CD4-positive, alpha-beta T cell (primary cell): ENCODE measurements at regions not wholly inside any gene's neighbourhood (a gene's known extent, or its start where the extent isn't known, plus 50 kb on each side); places are given as distances from the start of the nearest gene placed in this dataset.
"Not testable (repeated sequence)": the region's sequence is repeated elsewhere in the genome, so short reads cannot be mapped to it uniquely, and the experiment has no call there.

Source experiments
- ATAC-seq: fragments of 200-7000 bp; cut with Tn5 transposase; one replicate; pipeline ENCODE4 v1.10.0; 2022; ENCODE audit warnings: mild to moderate bottlenecking; ENCODE audit not compliant: poor library complexity
- CTCF ChIA-PET: fragments of 350-600 bp; sonication (Branson Sonifier 250); formaldehyde crosslinking; loops from one replicate; lab custom pipeline; 2021; ENCODE audit warnings: antibody characterized with exemption, inconsistent platforms; lab: Charles Lee
- POLR2A ChIA-PET: fragments of 350-600 bp; sonication (Branson Sonifier 250); formaldehyde crosslinking; loops from one replicate; lab custom pipeline; 2021; ENCODE audit warnings: antibody characterized with exemption, inconsistent platforms; lab: Charles Lee
- DNase-seq, 14 experiments: peaks; one replicate each; pipeline ENCODE4 v3.0.0-alpha.2; 2013 to 2020; ENCODE audit warnings: mixed read lengths in 2 of 14
- H3K27ac ChIP-seq, 2 donors: one replicate each; pipeline versions ENCODE4 v1.5.1 to v1.7.0; 2013; ENCODE audit warnings: low read length in 2 of 2, low read depth in 1 of 2, mild to moderate bottlenecking in 1 of 2
- H3K27me3 ChIP-seq, 2 experiments: 1 replicate in 1 of 2; 2 replicates in 1 of 2; pipeline versions ENCODE4 v1.6.1 to v1.7.0; 2013; ENCODE audit warnings: low read length in 2 of 2, control low read depth in 1 of 2, mild to moderate bottlenecking in 1 of 2, moderate library complexity in 1 of 2; ENCODE audit not compliant: insufficient read depth in 2 of 2, control insufficient read depth in 1 of 2
- H3K36me3 ChIP-seq: one replicate; pipeline ENCODE4 v1.6.1; 2013; ENCODE audit warnings: low read length, control low read depth; ENCODE audit not compliant: insufficient read depth
- H3K4me1 ChIP-seq: one replicate; pipeline ENCODE4 v1.6.1; 2013; ENCODE audit warnings: low read length, control low read depth; ENCODE audit not compliant: insufficient read depth
- H3K4me3 ChIP-seq: one replicate; pipeline ENCODE4 v1.5.1; 2013; ENCODE audit warnings: mild to moderate bottlenecking, low read length, moderate library complexity
- H3K9me3 ChIP-seq, 2 experiments: 1 replicate in 1 of 2; 2 replicates in 1 of 2; pipeline versions ENCODE4 v1.6.1 to v1.7.0; 2013; ENCODE audit warnings: low read length in 2 of 2, mild to moderate bottlenecking in 2 of 2, control low read depth in 1 of 2, moderate library complexity in 1 of 2; ENCODE audit not compliant: control insufficient read depth in 1 of 2, insufficient read depth in 1 of 2
- H3K27ac Mint-ChIP-seq: one replicate; pipeline ENCODE4 v1.8.0; 2020; ENCODE audit warnings: mixed read lengths
- H3K27me3 Mint-ChIP-seq: one replicate; pipeline ENCODE4 v1.8.0; 2021; ENCODE audit warnings: mixed read lengths
- H3K36me3 Mint-ChIP-seq: one replicate; pipeline ENCODE4 v1.8.0; 2021; ENCODE audit warnings: low read depth, mixed read lengths
- H3K4me1 Mint-ChIP-seq: one replicate; pipeline ENCODE4 v1.8.0; 2021; ENCODE audit warnings: low read depth, mixed read lengths
- H3K4me3 Mint-ChIP-seq: one replicate; pipeline ENCODE4 v1.8.0; 2020; ENCODE audit warnings: mild to moderate bottlenecking, mixed read lengths
- H3K9me3 Mint-ChIP-seq: one replicate; pipeline ENCODE4 v1.8.0; 2020; ENCODE audit warnings: mixed read lengths
- intact Hi-C, 2 experiments: fragments of 100-400 bp; cut with DNase I in 1 of 2; cut with micrococcal nuclease in 1 of 2; formaldehyde crosslinking; loops; one replicate each; pipeline versions ENCODE4 v1.15.1 to v1.9.0; 2023 to 2025; cut with DNase I, micrococcal nuclease
- TF ChIP-seq, protein P1 (sequence below): fragments of 200-600 bp; IDR thresholded peaks from one replicate; pipeline ENCODE4 v1.8.0; 2022; ENCODE audit warnings: antibody characterized with exemption, mild to moderate bottlenecking

DNA sequence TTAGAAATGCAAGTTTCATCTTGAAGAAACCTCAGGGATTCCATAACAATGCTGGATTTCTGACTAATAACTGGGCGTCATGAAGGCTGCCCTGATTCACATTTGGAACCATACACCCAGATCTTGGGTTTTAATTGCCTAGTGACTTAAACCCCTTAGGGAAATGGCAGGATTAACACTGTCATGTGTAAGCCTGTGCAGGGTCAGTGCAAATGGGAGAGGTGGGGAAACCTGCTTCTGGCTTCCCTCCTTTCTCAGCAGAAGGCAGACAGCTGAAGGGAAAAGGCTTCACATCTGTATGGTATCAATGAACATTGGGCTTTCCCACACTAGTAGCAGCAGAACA, 364.2 kb downstream of the ANKRD30A start:
- no peaks in the 10 kb centered on the region for H3K4me1 Mint-ChIP-seq
- no peaks in the 10 kb centered on the region for H3K27me3 ChIP-seq
- no peaks in the 10 kb centered on the region for H3K36me3 ChIP-seq
- intact Hi-C loops, result no loop called here
- no peak overlapping the region for H3K4me3 ChIP-seq
- peaks cover 4% of the 10 kb centered on the region for H3K9me3 Mint-ChIP-seq
- TF ChIP-seq, protein P1, sequence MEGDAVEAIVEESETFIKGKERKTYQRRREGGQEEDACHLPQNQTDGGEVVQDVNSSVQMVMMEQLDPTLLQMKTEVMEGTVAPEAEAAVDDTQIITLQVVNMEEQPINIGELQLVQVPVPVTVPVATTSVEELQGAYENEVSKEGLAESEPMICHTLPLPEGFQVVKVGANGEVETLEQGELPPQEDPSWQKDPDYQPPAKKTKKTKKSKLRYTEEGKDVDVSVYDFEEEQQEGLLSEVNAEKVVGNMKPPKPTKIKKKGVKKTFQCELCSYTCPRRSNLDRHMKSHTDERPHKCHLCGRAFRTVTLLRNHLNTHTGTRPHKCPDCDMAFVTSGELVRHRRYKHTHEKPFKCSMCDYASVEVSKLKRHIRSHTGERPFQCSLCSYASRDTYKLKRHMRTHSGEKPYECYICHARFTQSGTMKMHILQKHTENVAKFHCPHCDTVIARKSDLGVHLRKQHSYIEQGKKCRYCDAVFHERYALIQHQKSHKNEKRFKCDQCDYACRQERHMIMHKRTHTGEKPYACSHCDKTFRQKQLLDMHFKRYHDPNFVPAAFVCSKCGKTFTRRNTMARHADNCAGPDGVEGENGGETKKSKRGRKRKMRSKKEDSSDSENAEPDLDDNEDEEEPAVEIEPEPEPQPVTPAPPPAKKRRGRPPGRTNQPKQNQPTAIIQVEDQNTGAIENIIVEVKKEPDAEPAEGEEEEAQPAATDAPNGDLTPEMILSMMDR, result no peak
- peaks cover 6 to 10% of the 10 kb centered on the region in 2 experiments for H3K9me3 ChIP-seq
- CTCF ChIA-PET, result no interaction called here
- H3K27ac ChIP-seq, result no peak overlapping the region
- no peaks in the 10 kb centered on the region for H3K27me3 Mint-ChIP-seq
- no peak overlapping the region for H3K27ac Mint-ChIP-seq
- no peak overlapping the region for H3K4me3 Mint-ChIP-seq
- no peaks in the 10 kb centered on the region for H3K36me3 Mint-ChIP-seq
- POLR2A ChIA-PET, result no interaction called here
- H3K4me1 ChIP-seq, result no peaks in the 10 kb centered on the region
- DNase-seq (no peak), ATAC-seq (no peak)

DNA sequence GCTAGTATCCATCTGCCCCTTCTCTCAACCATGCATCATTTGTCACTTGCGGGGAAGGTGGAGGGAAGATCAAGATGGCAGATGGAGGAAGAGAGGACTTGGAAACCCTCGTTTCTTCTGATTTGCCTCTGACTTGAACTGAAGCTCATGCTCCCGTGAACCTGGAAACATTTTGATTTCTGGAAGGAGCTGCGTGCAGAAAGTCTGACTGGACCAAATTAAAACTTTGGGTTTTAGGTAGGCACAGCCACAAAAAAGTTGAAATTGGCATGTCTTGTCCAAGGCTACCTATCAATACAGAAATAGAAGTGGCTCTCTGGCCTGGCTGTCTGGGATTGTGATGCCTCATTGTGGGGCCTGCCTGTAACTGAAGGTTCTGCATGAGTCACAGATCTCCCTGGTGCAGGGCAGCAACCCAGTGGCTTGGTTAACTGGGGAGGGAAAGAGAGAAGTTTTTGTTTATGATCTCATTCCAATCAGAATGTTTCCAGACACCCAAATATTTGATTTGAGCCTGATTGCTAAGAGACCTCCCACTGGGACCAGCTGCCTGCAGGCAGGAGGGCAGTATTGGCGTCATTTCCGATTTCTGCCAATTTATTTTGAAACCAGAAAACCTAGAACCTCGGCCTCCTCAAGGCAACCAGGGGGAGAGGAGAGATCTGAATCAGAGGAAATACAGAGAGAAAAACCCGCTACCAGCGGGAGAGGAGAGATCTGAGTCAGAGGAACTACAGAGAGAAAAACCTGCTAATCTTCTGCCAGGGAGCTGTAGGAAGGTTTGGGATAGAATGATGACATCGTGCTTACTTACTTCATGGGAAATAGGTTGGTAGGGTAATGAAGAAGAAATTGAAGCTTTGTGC, 363.6 kb downstream of the ANKRD30A start:
- Histone ChIP-seq H3K4me1 (no peaks in the 10 kb centered on the region), H3K27me3 (no peaks in the 10 kb centered on the region), H3K27ac (no peak overlapping the region), H3K9me3 (peaks cover 6 to 10% of the 10 kb centered on the region in 2 experiments), H3K36me3 (no peaks in the 10 kb centered on the region), H3K4me3 (no peak overlapping the region)
- POLR2A ChIA-PET, result no interaction called here
- H3K4me1 Mint-ChIP-seq, result no peaks in the 10 kb centered on the region
- H3K36me3 Mint-ChIP-seq, result no peaks in the 10 kb centered on the region
- no peaks in the 10 kb centered on the region for H3K27me3 Mint-ChIP-seq
- DNase-seq (no peak), ATAC-seq (no peak)
- H3K27ac Mint-ChIP-seq, result no peak overlapping the region
- TF ChIP-seq, protein P1, result no peak
- H3K9me3 Mint-ChIP-seq, result peaks cover 4% of the 10 kb centered on the region
- CTCF ChIA-PET, result no interaction called here
- no peak overlapping the region for H3K4me3 Mint-ChIP-seq
- intact Hi-C loops, result no loop called here

DNA sequence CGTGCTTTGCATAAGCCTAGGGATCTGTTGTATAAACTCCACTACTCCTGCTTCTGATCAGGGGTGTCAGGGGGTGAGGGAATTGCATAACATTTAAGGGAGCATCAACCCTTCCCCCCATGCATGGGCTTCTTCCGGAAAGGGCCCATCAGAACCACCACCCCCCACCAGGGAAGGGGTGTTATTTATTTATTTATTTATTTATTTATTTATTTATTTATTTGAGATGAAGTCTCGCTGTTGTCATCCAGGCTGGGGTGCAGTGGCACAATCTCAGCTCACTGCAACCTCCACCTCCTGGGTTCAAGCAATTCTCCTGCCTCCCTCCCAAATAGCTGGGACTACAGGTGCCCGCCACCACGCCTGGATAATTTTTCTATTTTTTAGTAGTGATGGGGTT, 355.2 kb downstream of the ANKRD30A start:
- not testable (repeated sequence) for H3K27ac Mint-ChIP-seq, H3K4me3 Mint-ChIP-seq

DNA sequence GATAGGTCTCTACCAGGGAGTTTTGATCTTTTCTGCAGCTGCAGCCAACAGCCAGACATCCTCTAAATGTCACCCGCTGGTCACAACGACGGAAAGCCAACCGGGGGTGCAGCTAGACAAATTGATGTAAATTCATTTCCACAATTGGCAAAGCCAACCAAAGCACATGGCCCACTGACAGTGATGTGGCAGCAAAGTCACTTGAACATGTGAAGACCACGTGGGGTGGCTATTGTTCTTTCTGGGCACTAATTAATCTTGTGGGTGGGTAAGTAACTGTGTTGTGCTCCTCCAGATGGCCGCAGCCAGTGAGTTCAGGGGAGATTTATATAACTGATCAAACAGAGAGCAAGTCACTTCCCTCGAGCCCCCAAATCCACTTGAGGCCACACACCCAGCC, 354.1 kb downstream of the ANKRD30A start:
- Histone ChIP-seq H3K27me3 (no peaks in the 10 kb centered on the region), H3K36me3 (no peaks in the 10 kb centered on the region), H3K4me3 (no peak overlapping the region), H3K27ac (no peak overlapping the region), H3K9me3 (peaks cover 0 to 11% of the 10 kb centered on the region in 2 experiments), H3K4me1 (no peaks in the 10 kb centered on the region)
- DNase-seq (no peak), ATAC-seq (no peak)
- Mint-ChIP-seq H3K36me3 (no peaks in the 10 kb centered on the region), H3K4me3 (no peak overlapping the region), H3K9me3 (peaks cover 11% of the 10 kb centered on the region), H3K27ac (no peak overlapping the region), H3K4me1 (no peaks in the 10 kb centered on the region), H3K27me3 (no peaks in the 10 kb centered on the region)
- TF ChIP-seq, protein P1, result no peak
- CTCF ChIA-PET, result no interaction called here
- POLR2A ChIA-PET, result no interaction called here
- intact Hi-C loops, result no loop called here

More for the DNA sequence above, 355.2 kb downstream of the ANKRD30A start:
- H3K4me1 ChIP-seq, H3K36me3 Mint-ChIP-seq, POLR2A ChIA-PET, H3K4me1 Mint-ChIP-seq, H3K36me3 ChIP-seq, intact Hi-C loops, ATAC-seq, H3K27ac ChIP-seq, H3K27me3 ChIP-seq, CTCF ChIA-PET, H3K4me3 ChIP-seq, H3K27me3 Mint-ChIP-seq, DNase-seq: not testable (repeated sequence)
- H3K9me3 Mint-ChIP-seq, result peaks cover 11% of the 10 kb centered on the region
- peaks cover 0 to 12% of the 10 kb centered on the region in 2 experiments for H3K9me3 ChIP-seq
